ENCODE measurements at regions not wholly inside any gene's neighbourhood (a gene's known extent, or its start where the extent isn't known, plus 50 kb on each side); places are given as distances from the start of the nearest gene placed in this dataset.

GRCh38 chr3:187618722-187619121, 51.5 kb downstream of the SST start:
- no peak for DNase-seq (ENCODE audit: low spot score)
- Mint-ChIP-seq H3K9me3 (no peaks in the 10 kb centered on the region), H3K4me1 (ENCODE audit: low read depth) (no peaks in the 10 kb centered on the region), H3K4me3 (no peak overlapping the region), H3K27ac (no peak overlapping the region), H3K36me3 (ENCODE audit: low read depth) (no peaks in the 10 kb centered on the region), H3K27me3 (ENCODE audit: insufficient read depth) (peaks cover 14% of the 10 kb centered on the region)
- intact Hi-C loops (cut with micrococcal nuclease): loop anchor here (5.0 kb wide), 1 partner anchor 1529 kb away; no protein-coding TSS in a partner anchor

- intact Hi-C loops (cut with micrococcal nuclease): loop anchor here (5.0 kb wide), 1 partner anchor 1530 kb away; no protein-coding TSS in a partner anchor
- Mint-ChIP-seq H3K27me3 (ENCODE audit: insufficient read depth) (peaks cover 11% of the 10 kb centered on the region), H3K27ac (no peak overlapping the region), H3K4me1 (ENCODE audit: low read depth) (no peaks in the 10 kb centered on the region), H3K9me3 (no peaks in the 10 kb centered on the region), H3K36me3 (ENCODE audit: low read depth) (no peaks in the 10 kb centered on the region), H3K4me3 (no peak overlapping the region)
- DNase-seq (ENCODE audit: low spot score): no peak
Measured at GRCh38 chr3:187617213-187617612, 53.0 kb downstream of the SST start.

GRCh38 chr3:187616307-187616972, 53.8 kb downstream of the SST start:
- no peak overlapping the region for H3K27ac Mint-ChIP-seq
- no peaks in the 10 kb centered on the region for H3K36me3 Mint-ChIP-seq (ENCODE audit: low read depth)
- DNase-seq (ENCODE audit: low spot score): peak; percentile 22
- no peaks in the 10 kb centered on the region for H3K4me1 Mint-ChIP-seq (ENCODE audit: low read depth)
- peaks cover 8% of the 10 kb centered on the region for H3K27me3 Mint-ChIP-seq (ENCODE audit: insufficient read depth)
- no peaks in the 10 kb centered on the region for H3K9me3 Mint-ChIP-seq
- intact Hi-C loops (cut with micrococcal nuclease): loop anchor here (1.0 to 5.0 kb wide), 4 partner anchors 63 to 1531 kb away; no protein-coding TSS in a partner anchor
- H3K4me3 Mint-ChIP-seq: no peak overlapping the region

GRCh38 chr3:187615630-187616029, 54.6 kb downstream of the SST start:
- Mint-ChIP-seq H3K9me3 (no peaks in the 10 kb centered on the region), H3K27me3 (ENCODE audit: insufficient read depth) (peaks cover 8% of the 10 kb centered on the region), H3K4me1 (ENCODE audit: low read depth) (no peaks in the 10 kb centered on the region), H3K4me3 (no peak overlapping the region), H3K27ac (no peak overlapping the region), H3K36me3 (ENCODE audit: low read depth) (no peaks in the 10 kb centered on the region)
- intact Hi-C loops (cut with micrococcal nuclease): loop anchor here (1.0 to 5.0 kb wide), 4 partner anchors 64 to 1532 kb away; no protein-coding TSS in a partner anchor
- DNase-seq (ENCODE audit: low spot score): no peak

GRCh38 chr3:187612656-187613055, 57.5 kb downstream of the SST start:
- Mint-ChIP-seq H3K27ac (no peak overlapping the region), H3K4me1 (ENCODE audit: low read depth) (no peaks in the 10 kb centered on the region), H3K9me3 (no peaks in the 10 kb centered on the region), H3K4me3 (no peak overlapping the region), H3K27me3 (ENCODE audit: insufficient read depth) (peaks cover 12% of the 10 kb centered on the region), H3K36me3 (ENCODE audit: low read depth) (no peaks in the 10 kb centered on the region)
- intact Hi-C loops (cut with micrococcal nuclease): no loop called here
- DNase-seq (ENCODE audit: low spot score): no peak

GRCh38 chr3:187610981-187611511, 59.1 kb downstream of the SST start:
- no peak overlapping the region for H3K4me3 Mint-ChIP-seq
- no peaks in the 10 kb centered on the region for H3K36me3 Mint-ChIP-seq (ENCODE audit: low read depth)
- intact Hi-C loops (cut with micrococcal nuclease): no loop called here
- DNase-seq (ENCODE audit: low spot score): no peak
- peaks cover 15% of the 10 kb centered on the region for H3K27me3 Mint-ChIP-seq (ENCODE audit: insufficient read depth)
- H3K9me3 Mint-ChIP-seq: no peaks in the 10 kb centered on the region
- no peaks in the 10 kb centered on the region for H3K4me1 Mint-ChIP-seq (ENCODE audit: low read depth)
- no peak overlapping the region for H3K27ac Mint-ChIP-seq

GRCh38 chr3:187594272-187594671, 75.9 kb downstream of the SST start:
- peaks cover 14% of the 10 kb centered on the region for H3K27me3 Mint-ChIP-seq (ENCODE audit: insufficient read depth)

GRCh38 chr3:187593451-187593850, 76.7 kb downstream of the SST start:
- H3K9me3 Mint-ChIP-seq: no peaks in the 10 kb centered on the region
- H3K36me3 Mint-ChIP-seq (ENCODE audit: low read depth): no peaks in the 10 kb centered on the region
- intact Hi-C loops (cut with micrococcal nuclease): no loop called here
- H3K27ac Mint-ChIP-seq: no peak overlapping the region
- peaks cover 16% of the 10 kb centered on the region for H3K27me3 Mint-ChIP-seq (ENCODE audit: insufficient read depth)
- no peak for DNase-seq (ENCODE audit: low spot score)
- H3K4me3 Mint-ChIP-seq: no peak overlapping the region
- no peaks in the 10 kb centered on the region for H3K4me1 Mint-ChIP-seq (ENCODE audit: low read depth)

More at GRCh38 chr3:187594272-187594671, 75.9 kb downstream of the SST start:
- H3K4me3 Mint-ChIP-seq: no peak overlapping the region
- intact Hi-C loops (cut with micrococcal nuclease): no loop called here
- H3K27ac Mint-ChIP-seq: no peak overlapping the region
- H3K36me3 Mint-ChIP-seq (ENCODE audit: low read depth): no peaks in the 10 kb centered on the region
- DNase-seq (ENCODE audit: low spot score): no peak
- no peaks in the 10 kb centered on the region for H3K4me1 Mint-ChIP-seq (ENCODE audit: low read depth)
- H3K9me3 Mint-ChIP-seq: no peaks in the 10 kb centered on the region

- Mint-ChIP-seq H3K9me3 (no peaks in the 10 kb centered on the region), H3K36me3 (ENCODE audit: low read depth) (no peaks in the 10 kb centered on the region), H3K4me3 (no peak overlapping the region), H3K27ac (no peak overlapping the region), H3K4me1 (ENCODE audit: low read depth) (no peaks in the 10 kb centered on the region), H3K27me3 (ENCODE audit: insufficient read depth) (peaks cover 11% of the 10 kb centered on the region)
- DNase-seq (ENCODE audit: low spot score): no peak
- intact Hi-C loops (cut with micrococcal nuclease): no loop called here
Measured at GRCh38 chr3:187590861-187591576, 79.2 kb downstream of the SST start.

- Mint-ChIP-seq H3K9me3 (no peaks in the 10 kb centered on the region), H3K4me3 (no peak overlapping the region), H3K27ac (no peak overlapping the region), H3K36me3 (ENCODE audit: low read depth) (no peaks in the 10 kb centered on the region), H3K4me1 (ENCODE audit: low read depth) (no peaks in the 10 kb centered on the region), H3K27me3 (ENCODE audit: insufficient read depth) (peaks cover 19% of the 10 kb centered on the region)
- DNase-seq (ENCODE audit: low spot score): no peak
- intact Hi-C loops (cut with micrococcal nuclease): no loop called here
Measured at GRCh38 chr3:187587076-187587475, 83.1 kb downstream of the SST start.

GRCh38 chr3:187586226-187586625, 84.0 kb downstream of the SST start:
- Mint-ChIP-seq H3K9me3 (no peaks in the 10 kb centered on the region), H3K4me1 (ENCODE audit: low read depth) (no peaks in the 10 kb centered on the region), H3K27me3 (ENCODE audit: insufficient read depth) (peaks cover 23% of the 10 kb centered on the region), H3K27ac (no peak overlapping the region), H3K36me3 (ENCODE audit: low read depth) (no peaks in the 10 kb centered on the region), H3K4me3 (no peak overlapping the region)
- no peak for DNase-seq (ENCODE audit: low spot score)
- intact Hi-C loops (cut with micrococcal nuclease): no loop called here

GRCh38 chr3:187572441-187572840, 97.8 kb downstream of the SST start:
- Mint-ChIP-seq H3K4me1 (ENCODE audit: low read depth) (no peaks in the 10 kb centered on the region), H3K27me3 (ENCODE audit: insufficient read depth) (peaks cover 16% of the 10 kb centered on the region), H3K9me3 (no peaks in the 10 kb centered on the region), H3K36me3 (ENCODE audit: low read depth) (no peaks in the 10 kb centered on the region), H3K27ac (no peak overlapping the region), H3K4me3 (no peak overlapping the region)
- DNase-seq (ENCODE audit: low spot score): no peak
- intact Hi-C loops (cut with micrococcal nuclease): no loop called here

GRCh38 chr3:187571701-187572100, 98.5 kb downstream of the SST start:
- no peaks in the 10 kb centered on the region for H3K4me1 Mint-ChIP-seq (ENCODE audit: low read depth)
- peaks cover 16% of the 10 kb centered on the region for H3K27me3 Mint-ChIP-seq (ENCODE audit: insufficient read depth)
- H3K9me3 Mint-ChIP-seq: no peaks in the 10 kb centered on the region
- intact Hi-C loops (cut with micrococcal nuclease): no loop called here
- no peak overlapping the region for H3K4me3 Mint-ChIP-seq
- DNase-seq (ENCODE audit: low spot score): no peak
- H3K36me3 Mint-ChIP-seq (ENCODE audit: low read depth): no peaks in the 10 kb centered on the region
- H3K27ac Mint-ChIP-seq: no peak overlapping the region

Measured in activated T-helper 1 cell treated with anti-CD3 and anti-CD28 coated beads, Interleukin-12 subunit alpha, Interleukin-12 subunit beta, Interleukin-2, Interleukin-4 antibody, amounts not matched to agents 30 ng/mL and 10 ng/mL and 1 ng/mL, durations not matched to agents 14 hours and 24 hours and 36 hours (primary cell).